ENCODE measurements at regions not wholly inside any gene's neighbourhood (a gene's known extent, or its start where the extent isn't known, plus 50 kb on each side); places are given as distances from the start of the nearest gene placed in this dataset.

DNA sequence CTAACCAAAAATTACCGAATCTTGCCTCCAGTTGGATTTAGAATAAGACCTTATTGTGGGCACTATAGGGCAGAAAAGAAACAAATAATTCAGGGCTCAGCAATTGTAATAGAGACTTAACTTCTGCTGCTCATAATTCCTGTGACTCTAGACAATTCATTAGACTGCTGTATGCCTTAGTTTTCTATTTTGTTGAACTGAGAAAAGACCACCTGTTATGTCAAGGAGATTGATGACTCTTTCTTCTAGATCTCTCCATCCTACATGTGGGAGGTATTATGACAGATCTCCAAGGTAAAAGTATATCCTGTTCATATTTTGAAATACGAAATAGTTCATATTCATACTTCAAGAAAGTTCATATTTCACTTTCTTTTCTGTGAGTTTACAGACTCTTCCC is 605.1 kb downstream of the PSAT1 start:
- no peaks in the 10 kb centered on the region for H3K9me3 ChIP-seq (ENCODE audit: low read depth)
- no peak for TF ChIP-seq CTCF (IDR thresholded peaks at IDR 0.05; ENCODE audit: low read depth, low read length)
- no peak for DNase-seq (ENCODE audit: low read depth in 1 of 2, low spot score in 1 of 2)
- no peaks in the 10 kb centered on the region for H3K27me3 ChIP-seq
- H3K27ac ChIP-seq = no peak overlapping the region
- no peak overlapping the region for H3K4me3 ChIP-seq
- H3K36me3 ChIP-seq = no peaks in the 10 kb centered on the region
- no peaks in the 10 kb centered on the region for H3K4me1 ChIP-seq (ENCODE audit: low read depth)

- Histone ChIP-seq H3K9me3 (ENCODE audit: low read depth) (no peaks in the 10 kb centered on the region), H3K27ac (no peak overlapping the region), H3K4me1 (ENCODE audit: low read depth) (no peaks in the 10 kb centered on the region), H3K4me3 (no peak overlapping the region), H3K36me3 (no peaks in the 10 kb centered on the region), H3K27me3 (no peaks in the 10 kb centered on the region)
- peak in 1 of 2 donors; percentile 10 for DNase-seq (ENCODE audit: low read depth in 1 of 2, low spot score in 1 of 2)
- no peak for TF ChIP-seq CTCF (IDR thresholded peaks at IDR 0.05; ENCODE audit: low read depth, low read length)
Observed at GRCh38 chr9:78903581-78903980, 606.7 kb downstream of the PSAT1 start.

DNA sequence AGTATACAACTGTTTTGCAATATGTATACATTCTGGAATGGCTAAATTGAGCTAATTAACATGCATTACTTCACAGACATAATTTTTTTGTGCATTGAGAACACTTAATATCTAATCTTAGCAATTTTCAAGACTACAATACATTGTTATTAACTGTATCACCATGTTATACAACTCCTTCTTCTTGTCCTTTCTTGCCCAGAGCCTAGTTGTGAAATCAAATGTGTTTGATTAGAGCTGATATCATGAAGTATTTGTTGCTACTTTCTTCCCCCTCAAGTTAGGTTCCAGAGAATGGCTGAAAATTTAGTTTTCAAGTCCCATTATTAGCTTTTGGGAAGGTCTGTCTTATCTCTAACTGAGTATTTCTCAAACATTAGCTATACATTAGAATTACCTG is 607.8 kb downstream of the PSAT1 start:
- TF ChIP-seq CTCF (IDR thresholded peaks at IDR 0.05; ENCODE audit: low read depth, low read length) = no peak
- Histone ChIP-seq H3K36me3 (no peaks in the 10 kb centered on the region), H3K27me3 (no peaks in the 10 kb centered on the region), H3K27ac (no peak overlapping the region), H3K4me3 (no peak overlapping the region), H3K4me1 (ENCODE audit: low read depth) (no peaks in the 10 kb centered on the region), H3K9me3 (ENCODE audit: low read depth) (no peaks in the 10 kb centered on the region)
- no peak for DNase-seq (ENCODE audit: low read depth in 1 of 2, low spot score in 1 of 2)

GRCh38 chr9:78905387-78905786 is 608.5 kb downstream of the PSAT1 start:
- Histone ChIP-seq H3K27me3 (no peaks in the 10 kb centered on the region), H3K9me3 (ENCODE audit: low read depth) (no peaks in the 10 kb centered on the region), H3K36me3 (no peaks in the 10 kb centered on the region), H3K4me3 (no peak overlapping the region), H3K4me1 (ENCODE audit: low read depth) (no peaks in the 10 kb centered on the region), H3K27ac (no peak overlapping the region)
- no peak for DNase-seq (ENCODE audit: low read depth in 1 of 2, low spot score in 1 of 2)
- no peak for TF ChIP-seq CTCF (IDR thresholded peaks at IDR 0.05; ENCODE audit: low read depth, low read length)

DNA sequence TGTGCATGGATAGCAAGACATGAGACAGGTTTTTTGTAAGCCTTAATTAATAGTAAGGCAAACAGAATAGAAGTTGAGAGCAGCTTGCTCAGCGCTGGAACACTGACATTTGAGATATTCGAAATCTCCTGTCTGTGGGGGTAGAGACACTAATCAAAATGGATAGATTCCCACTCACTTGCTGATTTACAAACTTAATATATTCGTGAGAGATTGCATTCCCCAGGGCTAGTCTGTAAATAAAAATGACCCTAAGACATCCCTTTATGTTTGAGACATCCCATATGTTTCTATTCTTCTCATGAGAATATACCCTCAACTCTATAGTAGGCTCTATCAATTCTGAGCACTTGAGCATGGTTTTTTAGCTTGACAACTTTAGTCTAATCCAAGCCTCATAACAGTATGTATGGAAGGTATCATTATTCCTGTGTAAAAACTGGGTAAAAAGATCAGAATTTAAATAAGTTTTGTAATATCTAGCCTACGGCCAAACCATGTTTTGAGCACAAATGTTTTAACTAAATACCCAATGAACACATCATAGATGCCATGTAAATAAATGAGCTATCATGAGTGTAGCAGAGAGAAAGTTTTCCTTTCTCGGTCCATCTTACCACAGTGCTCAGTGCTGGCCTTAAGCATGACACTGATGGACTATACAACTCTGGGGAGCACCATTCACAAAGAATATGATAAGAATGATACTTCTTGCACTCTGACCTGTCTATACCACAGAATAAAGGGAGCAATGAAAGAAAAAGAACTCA is 609.2 kb downstream of the PSAT1 start:
- TF ChIP-seq CTCF (IDR thresholded peaks at IDR 0.05; ENCODE audit: low read depth, low read length) = no peak
- no peaks in the 10 kb centered on the region for H3K9me3 ChIP-seq (ENCODE audit: low read depth)
- no peaks in the 10 kb centered on the region for H3K36me3 ChIP-seq
- no peak overlapping the region for H3K4me3 ChIP-seq
- H3K4me1 ChIP-seq (ENCODE audit: low read depth) = no peaks in the 10 kb centered on the region
- H3K27me3 ChIP-seq = no peaks in the 10 kb centered on the region
- no peak overlapping the region for H3K27ac ChIP-seq
- DNase-seq (ENCODE audit: low read depth in 1 of 2, low spot score in 1 of 2) = no peak
